Activated T-helper 1 cell treated with Interleukin-2 at 50 U/mL for 16 hours (primary cell): ENCODE measurements at regions not wholly inside any gene's neighbourhood (a gene's known extent, or its start where the extent isn't known, plus 50 kb on each side); places are given as distances from the start of the nearest gene placed in this dataset.
A peak's percentile ranks its signal among the peaks of the same experiment; 100 is the strongest.
"Not testable (repeated sequence)": the region's sequence is repeated elsewhere in the genome, so short reads cannot be mapped to it uniquely, and the experiment has no call there.

ENCODE experiments used
- DNase-seq: peaks from one replicate; pipeline ENCODE4 v3.0.0-alpha.2; 2020; ENCODE audit warnings: low read depth

DNA sequence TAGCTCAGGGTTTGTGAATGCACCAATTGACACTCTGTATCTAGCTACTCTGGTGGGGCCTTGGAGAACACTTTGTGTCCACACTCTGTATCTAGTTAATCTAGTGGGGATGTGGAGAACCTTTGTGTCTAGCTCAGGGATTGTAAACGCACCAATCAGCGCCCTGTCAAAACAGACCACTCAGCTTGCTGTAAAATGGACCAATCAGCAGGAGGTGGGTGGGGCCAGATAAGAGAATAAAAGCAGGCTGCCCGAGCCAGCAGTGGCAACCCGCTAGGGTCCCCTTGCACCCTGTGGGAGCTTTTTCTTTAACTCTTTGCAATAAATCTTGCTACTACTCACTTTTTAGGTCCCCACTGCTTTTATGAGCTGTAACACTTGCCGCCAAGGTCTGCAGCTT, 115.6 kb upstream of the MBNL1 start:
- DNase-seq: not testable (repeated sequence)

DNA sequence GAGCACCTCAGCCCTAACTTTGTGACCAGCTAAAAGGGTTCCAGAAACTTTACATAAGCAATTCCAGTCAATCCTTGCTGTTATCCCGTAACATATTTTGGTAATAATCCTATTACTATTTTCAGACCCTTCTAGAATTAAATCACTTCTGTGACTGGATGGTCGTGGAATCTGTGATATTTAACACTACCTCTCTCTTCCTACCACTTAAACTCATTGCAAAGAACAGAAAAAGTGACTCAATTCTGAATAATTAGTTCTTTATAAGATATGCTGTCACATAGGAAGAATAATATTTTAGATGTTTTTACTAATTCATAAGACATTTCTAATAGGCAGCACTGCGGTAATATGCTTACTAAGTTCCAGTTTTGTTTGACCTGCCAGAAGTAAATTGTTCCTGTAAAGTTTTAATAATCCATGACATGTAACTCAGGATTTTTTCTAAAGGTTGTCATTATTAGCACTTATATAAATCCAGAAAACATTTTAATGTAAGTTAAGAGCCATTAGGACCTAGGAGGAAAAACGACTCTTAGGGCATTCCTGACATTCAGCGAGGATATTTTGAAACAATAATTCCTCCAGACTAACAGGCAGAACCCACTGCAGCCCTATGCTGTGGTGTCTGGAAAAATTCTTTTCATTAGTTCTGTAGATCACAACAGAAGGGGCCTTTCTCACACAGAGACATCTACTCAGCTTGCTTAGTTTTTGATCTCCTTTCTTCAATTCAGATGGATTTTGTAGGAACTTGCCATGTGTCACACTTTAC, 113.3 kb upstream of the MBNL1 start:
- DNase-seq: no peak

GRCh38 chr3:152156880-152157279, 111.8 kb upstream of the MBNL1 start:
- DNase-seq: no peak

DNA sequence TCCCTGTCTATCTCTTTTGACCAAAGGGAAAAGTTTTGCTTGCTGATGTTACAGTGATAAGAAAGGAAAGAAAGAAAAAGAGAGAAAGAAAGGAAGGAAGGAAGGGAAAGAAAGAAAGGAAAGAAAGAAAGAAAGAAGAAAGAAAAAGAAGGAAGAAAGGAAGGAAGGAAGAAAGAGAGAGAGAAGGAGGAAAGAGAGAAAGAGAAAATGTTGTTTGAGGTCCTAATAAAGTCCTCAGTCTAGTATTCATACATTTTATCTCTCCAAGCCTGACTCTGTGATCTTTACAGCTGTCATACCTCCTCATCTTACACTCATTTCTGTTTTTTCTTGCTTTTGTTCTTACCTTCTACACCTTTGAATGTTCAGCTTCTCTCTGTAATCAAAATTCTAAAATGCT, 111.4 kb upstream of the MBNL1 start:
- no peak for DNase-seq

DNA sequence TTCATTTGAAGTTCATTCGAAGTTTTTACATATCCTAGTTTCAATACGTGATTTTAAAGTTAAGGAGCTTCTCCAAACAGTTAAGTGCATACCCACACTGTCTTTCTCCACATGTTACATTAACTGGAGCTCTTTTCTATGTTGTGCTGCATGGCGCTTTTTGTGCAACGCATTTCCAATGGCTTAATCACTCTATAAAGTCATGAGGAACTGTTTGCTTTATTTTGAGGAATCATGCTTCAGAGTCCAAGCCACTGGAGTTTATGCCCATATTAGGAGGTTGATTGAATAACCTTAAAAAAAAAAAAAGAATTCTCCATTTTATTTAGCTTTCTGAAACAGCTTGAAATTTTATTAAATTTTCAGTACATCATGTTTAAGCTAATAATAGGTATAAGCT, 109.4 kb upstream of the MBNL1 start:
- DNase-seq: no peak

- no peak for DNase-seq
These were observed 108.2 kb upstream of the MBNL1 start for GRCh38 chr3:152160350-152161011.

DNA sequence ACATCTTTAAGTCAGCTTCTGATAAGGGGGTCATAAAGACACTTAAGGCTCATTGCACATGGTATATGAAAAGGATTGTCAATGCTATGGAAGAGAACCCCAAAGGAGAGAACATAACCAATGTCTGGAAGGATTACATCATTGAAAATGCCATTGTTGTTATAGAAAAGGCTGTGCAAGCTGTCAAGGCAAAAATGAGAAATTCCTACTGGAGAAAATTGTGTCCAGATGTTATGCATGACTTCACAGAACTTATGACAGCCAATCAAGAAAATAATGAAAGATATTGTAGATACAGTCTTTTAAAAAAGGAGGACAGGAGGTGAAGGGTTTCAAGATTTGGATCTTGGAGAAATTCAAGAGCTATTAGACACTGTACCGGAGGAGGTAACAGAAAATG, 96.3 kb upstream of the MBNL1 start:
- DNase-seq: no peak

- DNase-seq: no peak
These were observed 95.1 kb upstream of the MBNL1 start for GRCh38 chr3:152173627-152174026.

DNA sequence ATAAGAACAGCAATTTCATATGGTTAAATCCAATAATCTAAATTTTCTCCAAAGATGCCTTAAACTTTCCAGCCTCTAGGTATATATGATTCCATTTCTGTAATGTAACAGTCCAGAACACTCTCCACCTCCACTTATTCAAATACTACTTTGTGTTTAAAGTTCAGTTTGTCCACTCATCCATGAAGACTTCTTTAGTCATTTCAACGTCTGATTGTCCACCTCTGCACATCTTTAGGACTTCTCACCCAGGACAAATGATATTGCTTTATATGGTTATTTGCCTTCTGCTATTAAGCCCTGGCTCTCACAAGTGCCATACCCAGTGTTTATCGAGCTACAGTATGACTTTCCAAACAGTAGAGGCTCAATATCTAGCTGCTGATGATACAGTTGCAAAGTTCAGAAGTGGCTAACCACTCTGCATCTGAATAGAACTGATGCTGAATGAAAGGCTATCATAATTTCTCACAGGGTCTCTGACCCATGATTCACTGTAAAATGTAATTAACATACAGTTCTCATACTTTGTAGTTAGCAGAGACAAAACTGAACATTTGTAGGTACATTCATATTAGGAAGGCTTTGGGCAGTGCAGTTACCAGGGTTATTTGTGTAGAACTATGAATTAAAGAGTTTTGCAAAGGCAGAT, 93.7 kb upstream of the MBNL1 start:
- DNase-seq: no peak

DNA sequence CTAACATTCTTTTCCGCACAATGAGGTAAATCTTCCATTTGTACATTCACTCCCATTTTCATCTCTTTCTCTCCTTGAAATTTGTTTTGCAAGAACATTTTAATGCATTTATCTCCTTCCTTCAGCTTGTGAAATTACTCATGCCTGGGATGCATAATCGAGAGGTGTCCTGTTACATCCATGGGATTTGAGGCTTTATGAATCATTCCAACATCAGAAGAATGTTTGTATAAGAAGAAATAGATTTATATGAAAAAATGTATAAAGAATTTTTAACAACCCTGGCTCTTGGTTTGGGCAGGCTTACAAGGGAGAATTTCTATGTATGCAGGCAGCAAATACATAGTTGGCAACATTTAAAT, 93.2 kb upstream of the MBNL1 start:
- no peak for DNase-seq

GRCh38 chr3:152176241-152176640, 92.5 kb upstream of the MBNL1 start:
- no peak for DNase-seq

GRCh38 chr3:152176998-152177397, 91.7 kb upstream of the MBNL1 start:
- DNase-seq: no peak

DNA sequence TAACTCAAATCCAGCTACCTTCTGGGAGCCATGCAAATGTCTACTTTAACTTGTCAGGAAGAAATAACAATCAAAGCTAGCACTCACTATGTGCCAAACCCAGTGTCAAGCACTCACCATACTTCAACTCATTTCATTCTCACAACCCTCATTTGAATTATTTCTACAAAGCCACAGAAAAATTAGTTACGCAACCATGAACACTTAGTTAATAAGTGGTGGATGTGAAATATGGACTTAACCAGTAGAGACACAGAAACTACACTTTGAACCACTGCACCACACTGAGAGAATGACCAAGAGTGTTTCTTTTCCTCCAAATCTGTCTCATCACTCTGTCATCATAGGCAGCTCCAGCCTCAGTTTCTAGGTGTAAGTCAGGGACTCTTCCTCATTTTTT, 91.0 kb upstream of the MBNL1 start:
- DNase-seq: no peak

DNA sequence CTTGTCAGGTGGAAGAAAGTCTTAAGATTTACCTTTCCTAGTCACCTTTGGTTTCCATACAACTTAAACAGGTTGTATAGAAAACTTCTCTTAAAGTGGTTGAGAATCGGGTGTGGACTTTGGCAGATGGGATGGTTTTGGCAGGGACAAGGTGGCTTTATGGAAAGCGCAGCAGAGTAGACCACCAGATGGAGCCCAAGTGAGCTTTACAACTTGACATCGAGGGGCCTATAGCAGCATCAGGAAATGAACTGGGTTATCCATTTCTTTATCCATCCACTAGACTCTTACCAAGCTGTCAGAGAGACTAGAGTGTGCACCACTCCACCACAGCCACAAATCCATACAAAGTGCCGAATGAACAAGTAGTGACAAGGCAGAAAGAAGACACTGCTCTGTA, 85.3 kb upstream of the MBNL1 start:
- peak; percentile 23 for DNase-seq

DNA sequence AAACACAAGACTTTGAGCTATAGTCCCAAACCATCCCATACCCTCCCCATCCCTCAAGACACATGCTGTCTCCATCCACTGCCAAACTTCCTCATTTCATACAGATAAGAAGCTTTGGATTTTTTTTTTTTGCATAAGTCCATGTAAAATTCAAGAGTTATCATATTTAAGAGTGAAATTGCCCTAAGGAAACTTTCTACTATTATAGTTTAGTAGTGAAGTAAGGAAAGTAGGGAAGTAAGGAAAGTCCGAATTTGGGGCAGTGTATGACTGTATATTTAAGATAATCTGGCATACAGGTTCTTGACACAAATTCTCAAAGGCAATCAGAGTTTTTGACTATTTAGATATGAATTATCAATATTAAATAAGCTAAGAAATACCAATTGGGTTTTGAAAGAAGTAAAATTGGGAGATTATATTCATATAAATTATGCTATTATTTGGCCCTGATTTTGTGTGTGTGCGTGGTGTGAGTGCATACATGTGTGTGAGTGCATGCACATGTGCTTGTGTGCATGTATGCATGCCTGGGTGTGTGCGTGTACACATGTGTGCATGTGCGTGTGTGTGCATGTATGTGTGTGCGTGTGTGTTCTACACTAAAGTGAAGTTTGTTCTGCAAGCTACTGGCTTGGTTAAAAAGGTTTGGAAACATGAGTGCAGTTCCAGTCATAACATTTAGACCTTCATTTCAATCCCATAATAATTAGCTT, 83.6 kb upstream of the MBNL1 start:
- no peak for DNase-seq

GRCh38 chr3:152185891-152186630, 82.7 kb upstream of the MBNL1 start:
- no peak for DNase-seq

DNA sequence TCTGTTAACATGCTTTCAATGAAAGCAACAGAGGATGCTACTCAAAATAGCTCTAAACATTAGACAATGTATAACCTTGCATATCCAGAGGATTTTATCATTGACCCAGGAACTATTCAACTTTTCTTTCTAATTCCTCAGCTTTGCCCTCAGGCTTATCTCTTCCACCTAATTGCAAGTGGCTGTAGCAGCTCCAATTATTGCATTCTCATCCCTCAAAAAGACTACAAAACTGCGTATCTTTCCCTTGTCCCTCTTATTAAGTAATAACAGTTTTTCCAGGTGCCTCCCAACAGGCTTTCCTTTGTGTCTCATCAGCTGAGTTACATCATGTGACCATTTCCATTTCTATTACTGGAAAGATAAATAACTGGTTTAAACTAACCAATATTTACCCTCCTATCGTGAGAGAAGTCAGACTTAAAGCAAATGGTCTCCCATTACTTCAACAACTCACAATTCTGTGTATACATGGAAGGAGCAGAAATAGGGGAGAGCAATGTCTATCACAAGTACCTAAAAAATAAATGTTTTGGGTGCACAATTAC, 78.0 kb upstream of the MBNL1 start:
- DNase-seq: no peak

DNA sequence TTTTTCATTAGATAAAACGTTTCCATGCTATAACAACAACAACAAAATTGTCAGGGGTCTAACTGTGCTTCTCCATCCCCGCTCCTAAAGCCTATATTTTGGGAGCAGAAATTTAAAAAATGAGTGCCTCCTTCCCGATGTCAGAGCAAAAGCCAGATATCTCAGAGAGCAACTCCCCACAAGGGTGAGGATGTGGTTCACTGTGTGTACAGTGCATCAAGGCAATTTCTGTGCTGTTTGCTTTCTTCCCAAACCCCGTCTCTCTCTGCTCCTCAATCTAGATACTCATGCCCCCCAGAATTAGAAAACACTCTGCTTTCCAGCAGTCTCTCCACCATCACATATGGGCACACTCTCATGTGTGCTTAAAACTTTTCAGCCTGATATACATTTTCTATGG, 76.7 kb upstream of the MBNL1 start:
- no peak for DNase-seq

- no peak for DNase-seq
These were observed 75.6 kb upstream of the MBNL1 start for GRCh38 chr3:152192936-152193672.

DNA sequence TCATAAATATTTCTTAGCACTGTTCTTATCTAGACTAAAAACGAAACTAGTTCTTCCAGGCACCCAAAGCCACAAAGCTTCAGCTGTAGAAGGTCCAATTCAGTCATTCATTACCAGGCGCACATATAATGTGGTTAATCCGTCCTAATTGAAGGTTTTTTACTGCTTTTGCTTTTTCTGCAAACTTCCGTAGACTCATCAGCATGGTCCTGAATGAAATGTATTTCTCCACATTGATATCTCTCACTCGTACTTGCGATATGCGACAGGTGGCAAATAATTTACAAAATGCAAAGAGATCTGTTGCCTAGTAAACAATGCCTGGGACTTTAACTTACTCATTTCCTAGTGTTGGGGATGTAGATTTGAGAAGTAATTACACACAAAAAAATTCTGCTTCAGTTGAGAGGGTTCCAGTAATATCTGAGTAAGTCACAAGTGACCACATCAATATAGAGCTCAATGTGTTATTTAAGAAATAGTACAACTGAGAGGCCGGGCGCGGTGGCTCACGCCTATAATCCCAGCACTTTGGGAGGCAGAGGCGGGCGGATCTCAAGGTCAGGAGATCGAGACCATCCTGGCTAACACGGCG, 75.0 kb upstream of the MBNL1 start:
- DNase-seq: no peak

GRCh38 chr3:152195206-152195605, 73.5 kb upstream of the MBNL1 start:
- no peak for DNase-seq
